Dendritic cell treated with granulocyte-macrophage colony-stimulating factor and Interleukin-4, amounts not matched to agents 40 ng/mL and 50 ng/mL, for 4 days (primary cell): ENCODE measurements at regions not wholly inside any gene's neighbourhood (a gene's known extent, or its start where the extent isn't known, plus 50 kb on each side); places are given as distances from the start of the nearest gene placed in this dataset.
"Not testable (repeated sequence)": the region's sequence is repeated elsewhere in the genome, so short reads cannot be mapped to it uniquely, and the experiment has no call there.

Source experiments
- H3K27ac Mint-ChIP-seq: one replicate; pipeline ENCODE4 v1.8.0; 2022; ENCODE audit warnings: mild to moderate bottlenecking, mixed read lengths
- H3K27me3 Mint-ChIP-seq: one replicate; pipeline ENCODE4 v1.8.0; 2022; ENCODE audit warnings: mild to moderate bottlenecking, mixed read lengths
- H3K36me3 Mint-ChIP-seq: one replicate; pipeline ENCODE4 v1.8.0; 2022; ENCODE audit warnings: low read depth, mixed read lengths
- H3K4me1 Mint-ChIP-seq: one replicate; pipeline ENCODE4 v1.8.0; 2022; ENCODE audit warnings: low read depth, mixed read lengths
- H3K4me3 Mint-ChIP-seq: one replicate; pipeline ENCODE4 v1.8.0; 2022; ENCODE audit warnings: mild to moderate bottlenecking, moderate library complexity, mixed read lengths
- H3K9me3 Mint-ChIP-seq: one replicate; pipeline ENCODE4 v1.8.0; 2022; ENCODE audit warnings: mixed read lengths
- intact Hi-C: fragments of 100-400 bp; cut with micrococcal nuclease; formaldehyde crosslinking; loops from one replicate; pipeline ENCODE4 v1.15.0; 2022

DNA sequence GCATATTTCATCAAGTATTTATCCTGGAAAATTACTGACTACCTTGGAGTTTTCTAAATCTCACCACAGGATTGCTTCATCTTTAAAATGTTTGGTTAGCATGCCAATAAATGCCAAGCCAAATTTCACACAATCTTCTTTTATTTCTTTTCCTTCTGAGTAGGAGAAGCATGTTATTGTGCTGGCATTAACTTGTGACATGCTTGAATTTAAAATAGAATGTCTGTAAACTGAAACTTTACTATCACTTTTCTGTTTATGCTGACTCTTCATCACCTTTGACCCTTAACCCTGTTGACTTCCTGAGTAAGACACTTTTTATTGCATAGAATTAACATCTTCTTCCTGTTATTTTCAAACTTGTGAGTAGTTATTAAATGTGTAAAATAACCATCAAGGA is 56.2 kb upstream of the LRRTM4 start:
- Mint-ChIP-seq H3K36me3 (no peaks in the 10 kb centered on the region), H3K9me3 (no peaks in the 10 kb centered on the region), H3K27me3 (no peaks in the 10 kb centered on the region), H3K4me1 (no peaks in the 10 kb centered on the region), H3K27ac (no peak overlapping the region), H3K4me3 (no peak overlapping the region)
- intact Hi-C loops = no loop called here

DNA sequence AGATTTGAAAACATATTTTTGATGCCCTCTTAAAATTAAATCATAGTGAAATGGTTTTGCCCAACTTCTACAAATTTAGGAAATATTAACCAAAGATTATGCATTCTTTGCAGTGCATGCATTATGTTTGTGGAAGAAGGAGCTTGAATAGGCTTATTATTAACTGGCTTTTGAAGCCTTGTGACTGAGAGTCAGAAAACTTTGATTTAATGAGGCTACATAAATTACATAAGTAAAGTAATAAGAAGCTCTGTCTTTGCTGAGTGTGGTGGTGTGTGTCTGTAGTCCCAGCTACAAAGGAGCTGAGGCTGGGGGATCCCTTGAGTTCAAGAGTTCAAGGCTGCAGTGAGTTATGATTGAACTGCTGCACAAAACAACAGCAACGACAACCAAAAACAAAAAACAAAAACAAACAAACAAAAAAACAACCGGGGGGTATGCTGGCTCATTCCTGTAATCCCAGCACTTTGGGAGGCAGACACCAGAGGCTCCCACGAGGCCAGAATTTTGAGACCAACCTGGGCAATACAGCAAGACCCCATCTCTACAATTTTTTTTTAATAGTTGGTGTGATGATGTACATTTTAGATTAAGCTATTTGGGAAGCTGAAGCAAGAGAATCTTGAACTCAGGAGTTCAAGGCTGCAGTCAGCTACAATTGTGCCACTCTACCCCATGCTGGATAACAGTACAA is 57.0 kb upstream of the LRRTM4 start:
- H3K9me3 Mint-ChIP-seq = peaks cover 8% of the 10 kb centered on the region
- H3K36me3 Mint-ChIP-seq = no peaks in the 10 kb centered on the region
- no peaks in the 10 kb centered on the region for H3K27me3 Mint-ChIP-seq
- H3K4me3 Mint-ChIP-seq = no peak overlapping the region
- intact Hi-C loops = no loop called here
- no peaks in the 10 kb centered on the region for H3K4me1 Mint-ChIP-seq
- no peak overlapping the region for H3K27ac Mint-ChIP-seq

DNA sequence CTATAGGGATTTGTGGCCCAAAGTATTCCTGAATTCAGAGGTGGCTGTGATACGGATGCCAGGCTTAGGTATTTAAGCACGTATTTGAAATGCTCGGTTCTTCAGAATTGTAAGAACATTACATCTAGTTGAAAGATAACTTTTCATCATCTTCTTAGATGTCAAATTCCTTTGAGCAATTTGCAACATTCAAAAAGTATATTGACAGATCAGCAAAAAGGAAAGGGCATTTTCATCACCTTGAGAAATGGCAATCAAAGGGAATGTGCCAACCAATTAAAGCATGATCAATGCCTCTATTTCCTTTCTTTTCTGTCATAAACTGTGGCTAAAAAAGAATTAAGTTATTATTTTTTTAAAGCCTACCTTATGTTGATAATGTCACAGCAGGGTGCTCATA is 66.3 kb upstream of the LRRTM4 start:
- Mint-ChIP-seq H3K36me3 (no peaks in the 10 kb centered on the region), H3K9me3 (peaks cover 25% of the 10 kb centered on the region), H3K4me1 (no peaks in the 10 kb centered on the region), H3K27ac (no peak overlapping the region), H3K4me3 (no peak overlapping the region), H3K27me3 (no peaks in the 10 kb centered on the region)
- intact Hi-C loops = no loop called here

DNA sequence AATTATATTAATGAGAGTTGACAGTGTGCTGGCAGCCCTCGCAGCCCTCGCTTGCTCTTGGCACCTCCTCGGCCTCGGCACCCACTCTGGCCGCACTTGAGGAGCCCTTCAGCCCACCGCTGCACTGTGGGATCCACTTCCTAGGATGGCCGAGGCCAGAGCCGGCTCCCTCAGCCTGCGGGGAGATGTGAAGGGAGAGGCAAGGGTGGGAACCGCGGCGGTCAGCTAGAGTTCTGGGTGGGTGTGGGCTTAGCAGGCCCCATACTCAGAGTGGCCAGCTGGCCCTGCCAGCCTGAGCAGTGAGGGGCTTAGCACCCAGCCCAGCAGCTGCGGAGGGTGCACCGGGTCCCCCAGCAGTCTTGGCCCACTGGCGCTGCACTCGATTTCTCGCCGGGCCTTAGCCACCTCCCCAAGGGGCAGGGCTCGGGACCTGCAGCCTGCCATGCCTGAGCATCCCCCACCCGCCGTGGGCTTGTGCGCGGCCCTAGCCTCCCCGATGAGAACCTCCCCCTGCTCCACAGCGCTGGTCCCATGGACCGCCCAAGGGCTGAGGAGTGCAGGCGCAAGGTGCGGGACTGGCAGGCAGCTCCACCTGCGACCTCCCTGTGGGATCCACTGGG is 68.2 kb upstream of the LRRTM4 start:
- intact Hi-C loops = no loop called here
- Mint-ChIP-seq H3K27me3 (no peaks in the 10 kb centered on the region), H3K36me3 (no peaks in the 10 kb centered on the region), H3K4me1 (no peaks in the 10 kb centered on the region), H3K27ac (no peak overlapping the region), H3K4me3 (no peak overlapping the region), H3K9me3 (peaks cover 24% of the 10 kb centered on the region)

DNA sequence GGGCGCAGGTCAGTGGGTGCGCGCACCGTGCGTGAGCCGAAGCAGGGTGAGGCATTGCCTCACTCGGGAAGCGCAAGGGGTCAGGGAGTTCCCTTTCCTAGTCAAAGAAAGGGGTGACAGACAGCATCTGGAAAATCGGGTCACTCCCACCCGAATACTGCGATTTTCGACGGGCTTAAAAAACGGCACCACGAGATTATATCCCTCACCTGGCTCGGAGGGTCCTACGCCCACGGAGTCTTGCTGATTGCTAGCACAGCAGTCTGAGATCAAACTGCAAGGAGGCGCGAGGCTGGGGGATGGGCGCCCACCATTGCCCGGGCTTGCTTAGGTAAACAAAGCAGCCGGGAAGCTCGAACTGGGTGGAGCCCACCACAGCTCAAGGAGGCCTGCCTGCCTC is 70.8 kb upstream of the LRRTM4 start:
- H3K27ac Mint-ChIP-seq, H3K27me3 Mint-ChIP-seq, H3K36me3 Mint-ChIP-seq, H3K4me3 Mint-ChIP-seq, H3K4me1 Mint-ChIP-seq, intact Hi-C loops: not testable (repeated sequence)
- peaks cover 24% of the 10 kb centered on the region for H3K9me3 Mint-ChIP-seq

DNA sequence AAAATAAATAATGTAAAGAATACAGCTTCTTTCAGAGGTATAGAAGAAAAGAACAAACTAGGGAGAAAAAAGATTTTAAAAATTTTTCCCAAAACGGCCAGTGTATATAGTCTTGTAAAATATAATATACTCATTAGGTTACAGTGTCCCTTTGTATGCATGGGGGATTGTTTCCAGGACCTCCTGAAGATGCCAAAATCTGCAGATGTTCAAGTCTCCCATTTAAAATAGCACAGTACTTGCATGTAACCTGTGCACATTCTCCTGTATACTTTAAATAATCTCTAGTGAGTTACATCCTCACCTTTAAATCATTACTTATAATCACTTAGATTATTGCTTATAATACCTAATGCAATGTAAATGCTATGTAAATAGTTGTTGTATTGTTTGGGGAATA is 80.6 kb upstream of the LRRTM4 start:
- intact Hi-C loops = no loop called here
- H3K4me1 Mint-ChIP-seq = no peaks in the 10 kb centered on the region
- no peak overlapping the region for H3K4me3 Mint-ChIP-seq
- H3K27me3 Mint-ChIP-seq = no peaks in the 10 kb centered on the region
- H3K9me3 Mint-ChIP-seq = peaks cover 10% of the 10 kb centered on the region
- H3K36me3 Mint-ChIP-seq = no peaks in the 10 kb centered on the region
- no peak overlapping the region for H3K27ac Mint-ChIP-seq

DNA sequence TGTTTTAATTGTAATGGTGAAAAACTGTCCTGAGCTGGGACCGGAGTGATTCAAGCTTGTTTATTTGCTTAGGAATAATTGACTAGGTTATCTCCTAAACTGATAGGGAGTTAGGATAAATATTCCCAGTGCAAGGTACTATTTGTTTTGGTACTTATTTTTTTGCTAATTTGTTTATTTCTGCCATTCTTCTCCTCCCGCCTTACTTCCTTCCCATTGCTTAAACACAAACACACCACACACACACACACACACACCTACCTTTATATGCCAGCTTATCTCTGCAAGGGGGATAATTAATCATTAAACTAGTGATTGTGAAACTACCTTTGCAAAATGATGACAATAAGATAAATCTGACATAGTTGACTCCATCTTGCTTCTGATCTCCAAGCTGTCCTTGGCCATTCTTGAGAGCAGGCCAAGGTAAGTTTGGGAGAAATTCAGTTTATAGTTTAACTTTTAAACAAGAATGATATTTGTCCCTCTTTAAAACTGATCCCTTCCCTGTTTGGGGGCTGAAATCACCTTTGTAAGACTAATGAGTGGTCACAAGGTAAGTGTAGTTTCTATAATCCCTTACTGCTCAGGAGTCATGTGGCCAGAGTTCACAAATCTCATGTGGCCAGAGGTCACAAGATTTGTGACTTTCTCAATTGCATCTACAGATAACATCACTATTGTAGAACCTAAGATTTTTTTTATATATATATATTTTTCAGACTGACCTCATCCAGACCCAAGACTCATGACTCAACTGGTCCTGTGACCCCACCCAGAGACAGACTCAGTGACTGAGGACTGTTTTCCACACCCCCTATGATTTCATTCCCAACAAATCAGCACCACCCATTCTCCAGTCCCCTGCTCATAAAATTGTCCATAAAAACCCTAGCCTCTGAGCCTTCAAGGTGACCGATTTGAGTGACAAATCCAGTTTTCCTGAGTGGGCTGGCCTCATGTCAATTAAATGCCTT is 83.1 kb upstream of the LRRTM4 start:
- no peaks in the 10 kb centered on the region for H3K4me1 Mint-ChIP-seq

DNA sequence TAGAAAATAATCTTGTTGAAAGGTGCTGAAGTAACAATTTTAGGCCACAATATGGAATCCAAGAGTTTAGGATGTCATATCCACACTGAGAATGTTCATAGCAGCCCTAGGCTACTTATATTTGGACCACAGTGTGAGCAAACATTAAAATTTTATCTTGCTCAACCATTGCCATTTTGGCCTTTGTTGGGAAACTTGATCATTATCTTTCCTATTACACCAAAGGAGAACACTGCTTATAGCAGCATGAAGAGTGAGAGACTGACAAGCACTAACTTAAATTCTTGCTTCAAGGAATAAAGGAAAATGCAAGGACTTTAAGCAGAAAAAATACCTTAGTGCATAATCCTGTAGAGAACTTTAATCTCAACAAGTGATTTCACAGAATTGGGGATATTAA is 86.3 kb upstream of the LRRTM4 start:
- intact Hi-C loops = no loop called here
- Mint-ChIP-seq H3K4me1 (no peaks in the 10 kb centered on the region), H3K4me3 (no peak overlapping the region), H3K36me3 (no peaks in the 10 kb centered on the region), H3K27ac (no peak overlapping the region), H3K9me3 (peaks cover 51% of the 10 kb centered on the region), H3K27me3 (no peaks in the 10 kb centered on the region)

More for the DNA sequence above, 83.1 kb upstream of the LRRTM4 start:
- Mint-ChIP-seq H3K36me3 (no peaks in the 10 kb centered on the region), H3K4me3 (no peak overlapping the region), H3K27ac (no peak overlapping the region), H3K27me3 (no peaks in the 10 kb centered on the region), H3K9me3 (peaks cover 21% of the 10 kb centered on the region)
- intact Hi-C loops = no loop called here

DNA sequence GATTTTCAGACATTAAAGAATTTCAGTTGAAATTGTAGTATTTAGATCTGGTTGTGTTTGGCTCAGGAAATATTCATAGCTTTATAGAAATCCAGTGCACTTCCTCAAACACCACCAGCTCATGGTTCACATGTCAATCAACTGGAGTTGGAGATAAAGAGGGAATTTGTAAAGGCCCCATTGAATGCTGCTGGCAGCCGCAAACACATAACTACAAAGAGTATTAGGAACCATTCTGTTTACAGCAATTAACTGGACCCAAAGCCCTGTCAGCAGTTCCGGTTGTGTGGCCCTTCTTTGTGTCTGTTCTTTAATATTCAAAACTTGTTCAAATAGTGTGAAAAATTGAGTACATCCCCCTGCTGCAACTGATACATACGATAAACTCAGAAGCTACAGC is 107.4 kb upstream of the LRRTM4 start:
- no peaks in the 10 kb centered on the region for H3K36me3 Mint-ChIP-seq
- intact Hi-C loops = no loop called here
- H3K27me3 Mint-ChIP-seq = no peaks in the 10 kb centered on the region

DNA sequence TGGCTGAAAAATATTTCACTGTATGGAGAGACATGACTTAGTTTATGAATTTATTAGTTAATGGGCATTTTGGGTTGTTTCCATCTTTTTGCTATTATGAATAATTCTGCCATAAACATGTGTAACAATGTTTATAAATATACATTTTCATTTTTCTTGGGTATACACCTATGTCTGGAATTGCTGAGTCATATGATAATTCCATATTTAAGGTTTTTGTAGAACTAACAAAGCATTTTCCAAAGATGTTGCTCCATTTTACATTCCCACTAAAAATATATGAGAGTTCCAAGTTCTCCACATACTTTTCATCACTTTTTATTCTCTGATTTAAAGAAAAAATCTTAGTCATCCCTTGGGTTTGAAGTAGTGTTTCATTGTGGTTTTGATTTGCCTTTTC is 108.8 kb upstream of the LRRTM4 start:
- Mint-ChIP-seq H3K9me3 (peaks cover 23% of the 10 kb centered on the region), H3K36me3 (no peaks in the 10 kb centered on the region), H3K27me3 (no peaks in the 10 kb centered on the region), H3K4me1 (no peaks in the 10 kb centered on the region), H3K4me3 (no peak overlapping the region), H3K27ac (no peak overlapping the region)
- intact Hi-C loops = no loop called here

More for the DNA sequence above, 107.4 kb upstream of the LRRTM4 start:
- Mint-ChIP-seq H3K27ac (no peak overlapping the region), H3K4me3 (no peak overlapping the region), H3K9me3 (peaks cover 23% of the 10 kb centered on the region), H3K4me1 (no peaks in the 10 kb centered on the region)

DNA sequence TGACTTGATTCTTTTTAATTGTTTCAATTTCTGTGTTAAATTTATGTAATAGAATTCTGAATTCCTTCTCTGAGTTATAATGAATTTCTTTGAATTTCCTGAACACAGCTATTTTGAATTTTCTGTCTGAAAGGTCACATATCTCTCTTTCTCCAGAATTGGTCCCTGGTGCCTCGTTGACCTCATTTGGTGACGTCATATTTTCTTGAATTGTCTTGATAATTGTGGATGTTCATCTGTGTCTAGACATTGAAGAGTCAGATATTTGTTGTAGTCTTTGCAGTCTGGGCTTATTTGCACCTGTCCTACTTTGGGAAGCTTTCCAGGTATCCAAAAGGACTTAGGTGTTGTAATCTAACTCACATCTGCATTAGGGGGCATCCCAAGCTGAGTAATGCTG is 111.4 kb upstream of the LRRTM4 start:
- Mint-ChIP-seq H3K27ac (no peak overlapping the region), H3K36me3 (no peaks in the 10 kb centered on the region)
- intact Hi-C loops = no loop called here

DNA sequence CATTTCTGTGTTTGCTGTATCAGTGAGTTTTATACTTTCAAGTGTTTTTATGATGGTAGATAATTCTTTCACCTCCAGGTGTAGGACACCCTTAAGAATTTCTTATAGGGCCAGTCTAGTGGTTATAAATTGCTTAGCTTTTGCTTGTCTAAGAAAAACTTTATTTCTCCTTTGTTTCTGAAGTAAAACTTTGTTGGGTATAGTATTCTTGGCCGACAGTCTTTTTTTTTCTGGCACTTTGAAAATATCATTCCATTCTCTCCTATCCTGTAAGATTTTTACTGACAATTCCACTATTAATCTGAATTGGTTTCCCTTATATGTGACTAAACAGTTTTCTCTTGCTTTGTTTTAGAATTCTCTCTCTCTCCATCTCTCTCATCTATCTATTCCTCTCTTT is 118.7 kb upstream of the LRRTM4 start:
- intact Hi-C loops = no loop called here
- H3K9me3 Mint-ChIP-seq = peaks cover 38% of the 10 kb centered on the region
- H3K27ac Mint-ChIP-seq = no peak overlapping the region
- H3K4me1 Mint-ChIP-seq = no peaks in the 10 kb centered on the region
- no peaks in the 10 kb centered on the region for H3K36me3 Mint-ChIP-seq
- H3K27me3 Mint-ChIP-seq = no peaks in the 10 kb centered on the region
- no peak overlapping the region for H3K4me3 Mint-ChIP-seq

More for the DNA sequence above, 111.4 kb upstream of the LRRTM4 start:
- Mint-ChIP-seq H3K4me3 (no peak overlapping the region), H3K4me1 (no peaks in the 10 kb centered on the region), H3K9me3 (peaks cover 23% of the 10 kb centered on the region), H3K27me3 (no peaks in the 10 kb centered on the region)

DNA sequence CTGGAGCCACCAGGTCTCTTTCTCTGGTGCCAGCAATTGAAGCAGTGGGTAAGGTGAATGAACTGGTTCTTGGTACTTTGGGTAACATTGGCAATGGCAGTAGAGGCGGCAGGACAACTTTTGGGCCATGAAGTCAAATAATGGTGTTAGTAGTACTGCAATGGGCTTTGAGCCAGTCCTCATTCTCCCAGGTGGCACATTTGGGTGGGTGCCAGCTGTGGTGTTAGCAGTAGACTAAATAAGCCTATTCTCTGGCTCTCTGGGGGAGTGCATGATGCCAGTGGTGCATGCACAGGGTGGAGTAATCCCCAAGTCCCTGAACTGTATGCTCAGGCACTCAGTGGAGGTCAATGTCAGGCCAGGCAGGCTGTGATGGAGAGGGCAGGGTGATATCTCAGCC is 120.2 kb upstream of the LRRTM4 start:
- H3K27ac Mint-ChIP-seq = no peak overlapping the region
- no peaks in the 10 kb centered on the region for H3K27me3 Mint-ChIP-seq

DNA sequence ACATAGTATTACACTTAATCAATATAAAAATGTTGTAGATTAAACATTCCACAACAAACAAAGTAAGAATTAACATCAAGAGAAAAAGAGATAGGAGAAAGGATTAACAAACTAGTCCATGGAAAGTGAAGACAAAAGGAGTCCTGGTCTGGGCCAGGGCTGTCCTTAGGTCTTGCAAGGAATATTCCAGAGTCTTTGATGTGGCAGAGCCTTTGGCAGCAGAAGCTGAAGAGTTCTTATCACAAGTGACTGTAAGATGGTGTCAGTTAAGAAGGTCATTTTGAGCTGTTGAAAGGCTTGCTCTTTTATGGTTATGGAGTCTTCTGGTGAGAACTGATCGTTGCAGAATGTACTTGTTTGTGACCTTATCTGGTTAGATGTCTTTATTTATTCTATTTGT is 127.7 kb upstream of the LRRTM4 start:
- H3K4me1 Mint-ChIP-seq = no peaks in the 10 kb centered on the region
- intact Hi-C loops = no loop called here
- no peaks in the 10 kb centered on the region for H3K36me3 Mint-ChIP-seq
- no peak overlapping the region for H3K4me3 Mint-ChIP-seq
- H3K9me3 Mint-ChIP-seq = peaks cover 7% of the 10 kb centered on the region
- no peak overlapping the region for H3K27ac Mint-ChIP-seq
- no peaks in the 10 kb centered on the region for H3K27me3 Mint-ChIP-seq

More for the DNA sequence above, 120.2 kb upstream of the LRRTM4 start:
- peaks cover 38% of the 10 kb centered on the region for H3K9me3 Mint-ChIP-seq
- H3K4me3 Mint-ChIP-seq = no peak overlapping the region
- no peaks in the 10 kb centered on the region for H3K4me1 Mint-ChIP-seq
- intact Hi-C loops = no loop called here
- no peaks in the 10 kb centered on the region for H3K36me3 Mint-ChIP-seq
